ENCODE measurements at regions not wholly inside any gene's neighbourhood (a gene's known extent, or its start where the extent isn't known, plus 50 kb on each side); places are given as distances from the start of the nearest gene placed in this dataset.

- TF ChIP-seq, protein P1, sequence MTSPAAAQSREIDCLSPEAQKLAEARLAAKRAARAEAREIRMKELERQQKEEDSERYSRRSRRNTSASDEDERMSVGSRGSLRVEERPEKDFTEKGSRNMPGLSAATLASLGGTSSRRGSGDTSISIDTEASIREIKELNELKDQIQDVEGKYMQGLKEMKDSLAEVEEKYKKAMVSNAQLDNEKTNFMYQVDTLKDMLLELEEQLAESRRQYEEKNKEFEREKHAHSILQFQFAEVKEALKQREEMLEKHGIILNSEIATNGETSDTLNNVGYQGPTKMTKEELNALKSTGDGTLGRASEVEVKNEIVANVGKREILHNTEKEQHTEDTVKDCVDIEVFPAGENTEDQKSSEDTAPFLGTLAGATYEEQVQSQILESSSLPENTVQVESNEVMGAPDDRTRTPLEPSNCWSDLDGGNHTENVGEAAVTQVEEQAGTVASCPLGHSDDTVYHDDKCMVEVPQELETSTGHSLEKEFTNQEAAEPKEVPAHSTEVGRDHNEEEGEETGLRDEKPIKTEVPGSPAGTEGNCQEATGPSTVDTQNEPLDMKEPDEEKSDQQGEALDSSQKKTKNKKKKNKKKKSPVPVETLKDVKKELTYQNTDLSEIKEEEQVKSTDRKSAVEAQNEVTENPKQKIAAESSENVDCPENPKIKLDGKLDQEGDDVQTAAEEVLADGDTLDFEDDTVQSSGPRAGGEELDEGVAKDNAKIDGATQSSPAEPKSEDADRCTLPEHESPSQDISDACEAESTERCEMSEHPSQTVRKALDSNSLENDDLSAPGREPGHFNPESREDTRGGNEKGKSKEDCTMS (CRISPR knock-in tag; conservative IDR thresholded peaks at IDR 0.05), result no peak
- TF ChIP-seq, protein P2, sequence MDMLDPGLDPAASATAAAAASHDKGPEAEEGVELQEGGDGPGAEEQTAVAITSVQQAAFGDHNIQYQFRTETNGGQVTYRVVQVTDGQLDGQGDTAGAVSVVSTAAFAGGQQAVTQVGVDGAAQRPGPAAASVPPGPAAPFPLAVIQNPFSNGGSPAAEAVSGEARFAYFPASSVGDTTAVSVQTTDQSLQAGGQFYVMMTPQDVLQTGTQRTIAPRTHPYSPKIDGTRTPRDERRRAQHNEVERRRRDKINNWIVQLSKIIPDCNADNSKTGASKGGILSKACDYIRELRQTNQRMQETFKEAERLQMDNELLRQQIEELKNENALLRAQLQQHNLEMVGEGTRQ (IDR thresholded peaks at IDR 0.05; ENCODE audit: low read depth, low read length), result no peak
- TF ChIP-seq, protein P2 (CRISPR knock-in tag; IDR thresholded peaks at IDR 0.05; ENCODE audit: borderline replicate concordance), result no peak
- TF ChIP-seq, protein P3, sequence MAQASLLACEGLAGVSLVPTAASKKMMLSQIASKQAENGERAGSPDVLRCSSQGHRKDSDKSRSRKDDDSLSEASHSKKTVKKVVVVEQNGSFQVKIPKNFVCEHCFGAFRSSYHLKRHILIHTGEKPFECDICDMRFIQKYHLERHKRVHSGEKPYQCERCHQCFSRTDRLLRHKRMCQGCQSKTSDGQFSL (CRISPR knock-in tag; IDR thresholded peaks at IDR 0.05), result no peak
- TF ChIP-seq U2AF1 (optimal IDR thresholded peaks at IDR 0.05; ENCODE audit: low read depth, low read length) (no peak), ONECUT2 (CRISPR knock-in tag; IDR thresholded peaks at IDR 0.05) (peak; percentile 57), ZNF547 (CRISPR knock-in tag; IDR thresholded peaks at IDR 0.05) (no peak), ZNF432 (CRISPR knock-in tag; IDR thresholded peaks at IDR 0.05; ENCODE audit: borderline replicate concordance) (no peak), NFKB2 (CRISPR knock-in tag; IDR thresholded peaks at IDR 0.05; ENCODE audit: borderline replicate concordance) (no peak), MIER3 (CRISPR knock-in tag; IDR thresholded peaks at IDR 0.05; ENCODE audit: borderline replicate concordance) (peak; percentile 94; the same call in 1 of the 2 replicates), ZNF160 (CRISPR knock-in tag; IDR thresholded peaks at IDR 0.05) (0 out of 2 replicates have a peak, but pooled peaks have one; percentile 18), NFYC (CRISPR knock-in tag; IDR thresholded peaks at IDR 0.05) (peak; percentile 12; the same call in 1 of the 2 replicates), MIER2 (CRISPR knock-in tag; IDR thresholded peaks at IDR 0.05) (peak; percentile 66; the same call in 1 of the 2 replicates), TMF1 (CRISPR knock-in tag; IDR thresholded peaks at IDR 0.05; ENCODE audit: low read depth) (no peak), SNAI1 (CRISPR knock-in tag; IDR thresholded peaks at IDR 0.05; ENCODE audit: borderline replicate concordance) (no peak), UBTF (CRISPR knock-in tag; IDR thresholded peaks at IDR 0.05) (no peak), BRCA1 (CRISPR knock-in tag; IDR thresholded peaks at IDR 0.05) (no peak)
- TF ChIP-seq, protein P4, sequence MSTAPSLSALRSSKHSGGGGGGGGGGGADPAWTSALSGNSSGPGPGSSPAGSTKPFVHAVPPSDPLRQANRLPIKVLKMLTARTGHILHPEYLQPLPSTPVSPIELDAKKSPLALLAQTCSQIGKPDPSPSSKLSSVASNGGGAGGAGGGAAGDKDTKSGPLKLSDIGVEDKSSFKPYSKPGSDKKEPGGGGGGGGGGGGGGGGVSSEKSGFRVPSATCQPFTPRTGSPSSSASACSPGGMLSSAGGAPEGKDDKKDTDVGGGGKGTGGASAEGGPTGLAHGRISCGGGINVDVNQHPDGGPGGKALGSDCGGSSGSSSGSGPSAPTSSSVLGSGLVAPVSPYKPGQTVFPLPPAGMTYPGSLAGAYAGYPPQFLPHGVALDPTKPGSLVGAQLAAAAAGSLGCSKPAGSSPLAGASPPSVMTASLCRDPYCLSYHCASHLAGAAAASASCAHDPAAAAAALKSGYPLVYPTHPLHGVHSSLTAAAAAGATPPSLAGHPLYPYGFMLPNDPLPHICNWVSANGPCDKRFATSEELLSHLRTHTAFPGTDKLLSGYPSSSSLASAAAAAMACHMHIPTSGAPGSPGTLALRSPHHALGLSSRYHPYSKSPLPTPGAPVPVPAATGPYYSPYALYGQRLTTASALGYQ (CRISPR knock-in tag; IDR thresholded peaks at IDR 0.05), result peak; percentile 95
Measured at GRCh38 chr12:66048835-66049537, 81.6 kb downstream of the LLPH start (continued).

Measured in HepG2 (cell line).